H1 (cell line): ENCODE measurements at regions not wholly inside any gene's neighbourhood (a gene's known extent, or its start where the extent isn't known, plus 50 kb on each side); places are given as distances from the start of the nearest gene placed in this dataset.

Source experiments
- CTCF ChIA-PET: fragments of 300-600 bp; sonication (Branson Sonifier 250); formaldehyde crosslinking; loops from one replicate; lab custom pipeline; 2021; ENCODE audit not compliant: partially characterized antibody; lab: Charles Lee
- POLR2A ChIA-PET: fragments of 300-600 bp; sonication (Branson Sonifier 250); formaldehyde crosslinking; loops from one replicate; lab custom pipeline; 2021; ENCODE audit warnings: inconsistent platforms; ENCODE audit not compliant: partially characterized antibody; lab: Charles Lee
- DNase-seq, 2 experiments: peaks; one replicate each; pipeline versions ENCODE4 v3.0.0 to v3.0.0-alpha.2; 2010 to 2022; ENCODE audit warnings: low spot score in 2 of 2, low read depth in 1 of 2, mixed read lengths in 1 of 2
- FAIRE-seq: peaks from 2 replicates; lab custom pipeline; 2011; peaks lifted over from hg19 to GRCh38; lab: Jason Lieb, UNC
- H2AFZ ChIP-seq: 2 replicates; pipeline ENCODE4 v1.8.1; 2012; ENCODE audit warnings: low read length, inconsistent platforms
- H2AK5ac ChIP-seq: 2 replicates; pipeline ENCODE4 v1.6.1; 2013; ENCODE audit warnings: low read depth, low read length
- H2BK120ac ChIP-seq: replicated peaks from 2 replicates; pipeline ENCODE3; 2013; ENCODE audit warnings: low read depth, low read length, inconsistent platforms
- H2BK12ac ChIP-seq: 2 replicates; pipeline ENCODE4 v1.6.1; 2013; ENCODE audit warnings: low read depth, low read length
- H2BK15ac ChIP-seq: 2 replicates; pipeline ENCODE4 v1.6.1; 2013; ENCODE audit warnings: low read length
- H2BK20ac ChIP-seq: 2 replicates; pipeline ENCODE4 v1.6.1; 2013; ENCODE audit warnings: low read length
- H2BK5ac ChIP-seq: 2 replicates; pipeline ENCODE4 v1.6.1; 2013; ENCODE audit warnings: low read depth, low read length
- H3K14ac ChIP-seq: 2 replicates; pipeline ENCODE4 v1.6.1; 2013; ENCODE audit warnings: inconsistent platforms; ENCODE audit not compliant: insufficient read length
- H3K18ac ChIP-seq: 2 replicates; pipeline ENCODE4 v1.6.1; 2013; ENCODE audit warnings: low read length; ENCODE audit errors: extremely low read depth
- H3K23ac ChIP-seq: 2 replicates; pipeline ENCODE4 v1.6.1; 2013; ENCODE audit warnings: inconsistent platforms; ENCODE audit not compliant: insufficient read length
- H3K23me2 ChIP-seq: 2 replicates; pipeline ENCODE4 v1.6.1; 2013; ENCODE audit warnings: low read depth, low read length
- H3K27ac ChIP-seq: 2 replicates; pipeline ENCODE4 v1.6.1; 2011; ENCODE audit warnings: low read depth, low read length, inconsistent platforms
- H3K27me3 ChIP-seq, 4 experiments: replicated peaks in 1 of 4; 1 replicate in 1 of 4; 2 replicates in 3 of 4; pipeline versions ENCODE4 v1.6.1 to v1.8.1; 2011 to 2013; ENCODE audit warnings: low read length in 3 of 4, mild to moderate bottlenecking in 3 of 4, inconsistent platforms in 2 of 4, mixed read lengths in 2 of 4, moderate library complexity in 1 of 4; ENCODE audit not compliant: control insufficient read depth in 3 of 4, insufficient read depth in 3 of 4; ENCODE audit errors: extremely low read depth in 1 of 4
- H3K36me3 ChIP-seq, 4 experiments: 2 replicates each; pipeline versions ENCODE4 v1.6.1 to v1.8.1; 2011 to 2013; ENCODE audit warnings: mild to moderate bottlenecking in 4 of 4, low read length in 3 of 4, moderate library complexity in 2 of 4, control low read depth in 1 of 4, inconsistent platforms in 1 of 4; ENCODE audit not compliant: insufficient read depth in 4 of 4, control insufficient read depth in 2 of 4
- H3K4ac ChIP-seq: replicated peaks from 2 replicates; pipeline ENCODE3; 2013; ENCODE audit warnings: low read length, low read depth, mixed read lengths, inconsistent platforms; ENCODE audit not compliant: insufficient read length
- H3K4me1 ChIP-seq, 4 experiments: replicated peaks in 1 of 4; 1 replicate in 1 of 4; 2 replicates in 3 of 4; pipeline versions ENCODE4 v1.6.1 to v1.8.1; 2011 to 2013; ENCODE audit warnings: low read length in 3 of 4, inconsistent platforms in 2 of 4, mixed read lengths in 1 of 4; ENCODE audit not compliant: insufficient read depth in 4 of 4, control insufficient read depth in 3 of 4
- H3K4me2 ChIP-seq, 2 experiments: 2 replicates each; pipeline versions ENCODE4 v1.6.1 to v1.8.1; 2011 to 2013; ENCODE audit warnings: low read depth in 2 of 2, low read length in 2 of 2, control low read depth in 1 of 2, inconsistent platforms in 1 of 2, mild to moderate bottlenecking in 1 of 2; ENCODE audit not compliant: insufficient read depth in 1 of 2
- H3K4me3 ChIP-seq, 4 experiments: fragments of 200-600, 300-600 bp in 1 of 4; sonication (generic), shearing (Covaris generic), sonication (Bioruptor Twin) in 1 of 4; 2 replicates each; pipeline versions ENCODE4 v1.5.1 to v1.8.1; 2011 to 2016; ENCODE audit warnings: low read length in 4 of 4, low read depth in 3 of 4, control low read depth in 2 of 4, inconsistent platforms in 2 of 4, mild to moderate bottlenecking in 2 of 4, mixed read lengths in 1 of 4, moderate library complexity in 1 of 4; ENCODE audit not compliant: insufficient read depth in 2 of 4; ENCODE audit errors: extremely low read depth in 1 of 4
- H3K56ac ChIP-seq: replicated peaks from 2 replicates; pipeline ENCODE3; 2013; ENCODE audit warnings: low read depth, mild to moderate bottlenecking, mixed read lengths, low read length, inconsistent platforms; ENCODE audit not compliant: insufficient read length
- H3K79me1 ChIP-seq: 2 replicates; pipeline ENCODE4 v1.6.1; 2013; ENCODE audit warnings: low read depth, low read length, control low read depth
- H3K79me2 ChIP-seq, 2 experiments: 2 replicates each; pipeline versions ENCODE4 v1.6.1 to v1.8.1; 2012 to 2013; ENCODE audit warnings: low read length in 2 of 2, mild to moderate bottlenecking in 2 of 2, inconsistent platforms in 1 of 2; ENCODE audit not compliant: insufficient read depth in 2 of 2, control insufficient read depth in 1 of 2
- H3K9ac ChIP-seq, 4 experiments: replicated peaks in 1 of 4; 1 replicate in 1 of 4; 2 replicates in 3 of 4; pipeline versions ENCODE4 v1.6.1 to v1.8.1; 2011 to 2013; ENCODE audit warnings: low read depth in 3 of 4, low read length in 3 of 4, control low read depth in 2 of 4, mild to moderate bottlenecking in 2 of 4, moderate library complexity in 2 of 4, inconsistent platforms in 1 of 4; ENCODE audit errors: extremely low read depth in 1 of 4
- H3K9me3 ChIP-seq, 2 experiments: 2 replicates each; pipeline versions ENCODE4 v1.6.1 to v1.8.1; 2012 to 2013; ENCODE audit warnings: mild to moderate bottlenecking in 2 of 2, moderate library complexity in 2 of 2, control low read depth in 1 of 2, inconsistent platforms in 1 of 2, low read depth in 1 of 2, low read length in 1 of 2, mixed read lengths in 1 of 2; ENCODE audit not compliant: insufficient read depth in 2 of 2
- H4K20me1 ChIP-seq, 2 experiments: replicated peaks in 1 of 2; 2 replicates each; pipeline versions ENCODE3 to v1.8.1; 2011 to 2013; ENCODE audit warnings: inconsistent platforms in 2 of 2, low read length in 2 of 2, mild to moderate bottlenecking in 1 of 2; ENCODE audit not compliant: insufficient read depth in 2 of 2, control insufficient read depth in 1 of 2
- H4K5ac ChIP-seq: 2 replicates; pipeline ENCODE4 v1.6.1; 2013; ENCODE audit warnings: low read length, low read depth, mixed read lengths, inconsistent platforms; ENCODE audit not compliant: insufficient read length
- H4K8ac ChIP-seq: 2 replicates; pipeline ENCODE4 v1.8.0; 2013; ENCODE audit warnings: mild to moderate bottlenecking, moderate library complexity, low read length, inconsistent platforms; ENCODE audit not compliant: insufficient read depth; ENCODE audit errors: extremely low read depth
- H4K91ac ChIP-seq: replicated peaks from 2 replicates; pipeline ENCODE3; 2013; ENCODE audit warnings: low read length, mixed read lengths, inconsistent platforms; ENCODE audit not compliant: insufficient read length
- BCL11A ChIP-seq, 2 experiments: IDR thresholded peaks; one replicate each; pipeline ENCODE4 v1.6.1; 2011; ENCODE audit warnings: low read depth in 2 of 2, low read length in 2 of 2, mild to moderate bottlenecking in 2 of 2
- CBX8 ChIP-seq: fragments of 300-800, 300-1000 bp; sonication (generic); IDR thresholded peaks from 2 replicates; pipeline ENCODE4 v1.7.1; 2016; ENCODE audit warnings: low read depth, low read length, borderline replicate concordance
- CEBPB ChIP-seq: IDR thresholded peaks from 2 replicates; pipeline ENCODE4 v1.6.1; 2012; ENCODE audit warnings: low read depth, low read length
- CHD1 ChIP-seq: IDR thresholded peaks from 2 replicates; pipeline ENCODE4 v1.6.1; 2012; ENCODE audit warnings: low read depth, low read length, improper control_type of control experiment
- EZH2 ChIP-seq: fragments of 200-600 bp; sonication (generic); IDR thresholded peaks from 2 replicates; pipeline ENCODE4 v1.7.1; 2012; ENCODE audit warnings: low read depth, mild to moderate bottlenecking, moderate library complexity, low read length, inconsistent platforms; ENCODE audit not compliant: severe bottlenecking
- KDM5A ChIP-seq: fragments of 200-600 bp; IDR thresholded peaks from 2 replicates; pipeline ENCODE4 v1.7.1; 2012; ENCODE audit warnings: mild to moderate bottlenecking, low read length, inconsistent platforms, mixed read lengths
- MAFK ChIP-seq: IDR thresholded peaks from 2 replicates; pipeline ENCODE4 v1.6.1; 2012; ENCODE audit warnings: low read depth, mild to moderate bottlenecking, improper control_type of control experiment, low read length
- SP4 ChIP-seq: IDR thresholded peaks from 2 replicates; pipeline ENCODE4 v1.6.1; 2012; ENCODE audit warnings: low read length, inconsistent platforms
- TAF7 ChIP-seq: optimal IDR thresholded peaks from 2 replicates; pipeline ENCODE3; 2011; ENCODE audit warnings: low read depth, mild to moderate bottlenecking, inconsistent platforms, low read length, moderate library complexity, borderline replicate concordance
- TBP ChIP-seq: IDR thresholded peaks from 2 replicates; pipeline ENCODE4 v1.6.1; 2011; ENCODE audit warnings: low read depth, low read length, improper control_type of control experiment
- TCF12 ChIP-seq: IDR thresholded peaks from 2 replicates; pipeline ENCODE4 v1.6.1; 2011; ENCODE audit warnings: low read depth, mild to moderate bottlenecking, low read length
- USF2 ChIP-seq: IDR thresholded peaks from 2 replicates; pipeline ENCODE4 v1.6.1; 2011; ENCODE audit warnings: low read length, improper control_type of control experiment
- WGBS, 2 experiments: shearing (Covaris generic) in 1 of 2; methylation state at CpG; one replicate each; pipeline versions ENCODE4 v1.1.6 to v1.1.7; 2013 to 2015; ENCODE audit warnings: low lambda C conversion rate in 2 of 2, mixed read lengths in 2 of 2, inconsistent platforms in 1 of 2, low coverage in 1 of 2, missing lambda C conversion rate in 1 of 2; ENCODE audit not compliant: insufficient replicate concordance in 2 of 2, insufficient coverage in 1 of 2, insufficient read length in 1 of 2; ENCODE audit errors: extremely low coverage in 1 of 2, missing lambda C conversion rate in 1 of 2; 5-methylcytosine and 5-hydroxymethylcytosine counted together

GRCh38 chr5:164341056-164341619 is 835.7 kb downstream of the MAT2B start:
- 92% methylated on average over 2 of the region's 2 CpGs; no CpG with 5 or more reads in 1 of the 2 experiments for WGBS, 2 experiments
- FAIRE-seq, result no peak
- H2BK120ac ChIP-seq, result no peak overlapping the region

More at GRCh38 chr5:164341056-164341619, 835.7 kb downstream of the MAT2B start:
- H3K14ac ChIP-seq, result no peak overlapping the region
- no peak overlapping the region for H4K91ac ChIP-seq
- no peak overlapping the region for H4K5ac ChIP-seq
- no peaks in the 10 kb centered on the region for H3K27me3 ChIP-seq
- no peak overlapping the region for H3K23ac ChIP-seq
- no peaks in the 10 kb centered on the region for H3K79me1 ChIP-seq
- no peak overlapping the region for H3K4ac ChIP-seq
- H4K20me1 ChIP-seq, result no peaks in the 10 kb centered on the region
- H3K4me3 ChIP-seq, result no peak overlapping the region
- H3K4me1 ChIP-seq, result no peaks in the 10 kb centered on the region
- no peaks in the 10 kb centered on the region for H3K9me3 ChIP-seq
- ChIA-PET CTCF (interaction anchor here (0.5 to 0.9 kb wide), 3 partner anchors 69 to 240 kb away, joined by 3 to 4 read pairs (median 3); no protein-coding TSS in a partner anchor), POLR2A (no interaction called here)
- no peaks in the 10 kb centered on the region for H3K36me3 ChIP-seq
- no peak overlapping the region for H2BK20ac ChIP-seq
- no peak for TF ChIP-seq SP4
- TF ChIP-seq TAF7, result no peak
- no peak for TF ChIP-seq TCF12
- no peak for TF ChIP-seq BCL11A (IDR thresholded peaks at IDR 0.05; ENCODE audit: low read depth in 2 of 2, low read length in 2 of 2)
- no peak for TF ChIP-seq CHD1
- TF ChIP-seq CBX8, result no peak
- no peak for TF ChIP-seq MAFK
- TF ChIP-seq EZH2, result no peak
- TF ChIP-seq TBP, result no peak
- no peak for TF ChIP-seq CEBPB
- TF ChIP-seq USF2, result no peak
- no peak for TF ChIP-seq KDM5A
- no peaks in the 10 kb centered on the region for H3K23me2 ChIP-seq
- no peak overlapping the region for H2BK15ac ChIP-seq
- H3K18ac ChIP-seq, result no peak overlapping the region
- no peak overlapping the region for H2AK5ac ChIP-seq
- H3K56ac ChIP-seq, result no peak overlapping the region
- no peak overlapping the region for H3K27ac ChIP-seq
- H3K79me2 ChIP-seq, result no peaks in the 10 kb centered on the region
- H3K9ac ChIP-seq, result no peak overlapping the region
- no peak overlapping the region for H2BK5ac ChIP-seq
- no peak overlapping the region for H2AFZ ChIP-seq
- DNase-seq, result no peak
- no peak overlapping the region for H4K8ac ChIP-seq
- no peak overlapping the region for H2BK12ac ChIP-seq
- no peak overlapping the region for H3K4me2 ChIP-seq
